ENCODE measurements at regions not wholly inside any gene's neighbourhood (a gene's known extent, or its start where the extent isn't known, plus 50 kb on each side); places are given as distances from the start of the nearest gene placed in this dataset.

DNA sequence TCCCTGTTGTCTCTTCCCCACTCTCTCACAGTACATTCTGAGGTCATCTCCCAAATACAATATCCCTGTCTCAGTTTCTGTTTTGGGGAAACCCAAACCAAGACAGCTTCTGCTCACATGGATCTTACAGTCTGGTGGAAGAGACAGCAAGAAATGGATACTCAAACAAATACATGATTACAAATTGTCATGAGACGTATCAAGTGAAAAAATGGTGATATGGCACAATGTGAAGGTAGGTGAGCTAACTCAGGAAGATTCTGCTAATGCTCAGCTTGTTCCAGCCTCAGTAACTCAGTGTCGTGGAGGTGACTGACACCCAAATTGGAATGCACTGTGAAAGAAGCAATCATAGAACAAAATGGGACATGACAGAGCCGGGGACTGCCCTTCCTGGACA lies 68.3 kb downstream of the CHST1 start:
- no peak for DNase-seq

DNA sequence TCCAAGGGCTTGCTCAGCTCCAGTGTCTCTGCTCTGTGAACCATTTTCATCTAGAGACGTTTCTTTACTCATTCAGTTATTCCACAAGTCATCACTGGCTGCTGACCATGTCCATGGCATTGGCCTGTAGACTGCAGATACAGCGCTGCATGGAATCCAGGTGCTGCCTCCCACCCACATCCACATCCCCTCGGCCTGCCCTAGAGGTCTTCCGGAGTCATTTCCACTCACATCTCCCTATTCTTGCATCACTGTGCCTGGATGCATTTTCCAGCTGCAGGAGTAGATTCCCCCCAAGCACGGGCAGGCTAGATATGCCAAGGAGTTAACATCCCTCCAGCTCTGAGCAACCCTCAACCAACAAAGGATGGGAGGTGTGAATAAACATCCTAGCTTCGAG lies 68.9 kb downstream of the CHST1 start:
- DNase-seq = no peak

DNA sequence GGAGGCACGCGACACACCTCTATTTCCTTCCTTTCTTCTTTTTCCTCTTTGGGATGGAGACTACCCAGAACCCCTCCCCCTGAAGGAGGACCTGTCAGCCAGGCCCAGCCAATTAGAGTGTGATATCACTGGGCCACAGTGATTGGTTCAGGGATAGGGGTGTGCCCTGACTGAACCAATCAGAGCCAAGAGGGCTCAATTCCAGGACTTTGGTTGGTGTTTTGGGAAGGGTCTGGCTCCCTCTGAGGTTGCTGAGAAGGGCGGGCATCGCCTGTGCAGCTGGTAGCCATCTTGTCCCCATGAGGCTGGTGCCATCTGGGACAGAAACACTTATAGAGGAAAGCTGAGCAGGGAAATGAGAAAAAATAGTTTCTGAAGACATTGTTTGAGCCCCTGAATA lies 71.4 kb downstream of the CHST1 start:
- no peak for DNase-seq

DNA sequence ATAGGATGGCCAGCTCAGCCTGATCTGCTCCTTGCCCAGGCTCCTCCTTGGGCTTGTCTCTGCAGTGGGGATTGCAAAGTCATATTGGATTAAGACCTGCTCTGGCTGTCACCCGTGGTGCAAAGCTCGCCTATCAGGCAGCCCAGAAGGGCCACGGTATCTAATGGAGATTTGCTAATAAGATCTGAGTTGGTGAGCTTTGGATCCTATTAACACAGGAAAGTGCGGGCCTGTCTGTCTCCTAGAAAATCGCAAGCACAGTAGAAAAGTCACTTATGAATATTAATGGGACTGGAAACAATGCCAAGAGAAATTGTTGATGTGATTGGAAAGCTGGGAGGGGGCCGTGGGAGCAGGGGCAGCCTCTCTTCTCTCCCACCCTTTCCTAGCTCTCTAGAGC lies 72.8 kb downstream of the CHST1 start:
- no peak for DNase-seq

DNA sequence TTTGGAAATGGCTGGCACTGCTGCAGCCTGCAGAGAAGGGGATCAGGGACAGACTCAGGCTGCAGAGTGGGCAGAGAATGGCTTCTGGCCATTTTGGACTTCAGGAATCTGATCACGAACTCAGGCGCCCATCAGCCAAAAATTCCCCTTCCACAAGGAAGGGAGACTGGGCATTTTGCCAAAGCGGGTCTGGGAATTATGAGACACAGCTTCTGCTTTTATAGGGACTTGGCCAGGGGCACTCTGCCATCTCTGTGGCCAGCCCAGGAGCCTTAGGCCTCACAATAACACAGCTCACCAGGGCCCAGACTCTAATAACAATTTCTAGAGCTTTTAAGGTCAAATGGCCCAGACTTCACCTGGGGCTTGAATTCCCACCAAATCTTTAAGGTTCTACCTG lies 74.7 kb downstream of the CHST1 start:
- no peak for DNase-seq

DNA sequence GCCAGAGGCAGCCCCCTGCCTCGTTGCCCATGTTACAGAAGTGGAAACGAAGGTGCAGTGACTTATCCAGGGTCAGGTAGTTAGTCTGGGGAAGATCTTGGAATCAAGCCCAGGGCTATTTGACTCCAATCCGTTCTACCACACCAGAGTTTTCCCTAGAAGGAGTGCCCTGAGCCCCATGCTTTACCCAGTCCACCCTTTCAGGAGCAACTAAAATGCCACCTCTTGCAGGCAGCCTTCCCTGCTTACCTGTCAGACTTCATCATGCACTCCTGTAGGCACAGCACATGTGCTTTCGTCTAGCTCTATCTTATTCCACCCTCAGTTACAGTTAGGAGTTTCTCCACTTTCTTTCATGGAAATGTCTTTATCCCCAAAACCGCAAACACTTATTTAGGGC lies 80.2 kb downstream of the CHST1 start:
- no peak for DNase-seq

DNA sequence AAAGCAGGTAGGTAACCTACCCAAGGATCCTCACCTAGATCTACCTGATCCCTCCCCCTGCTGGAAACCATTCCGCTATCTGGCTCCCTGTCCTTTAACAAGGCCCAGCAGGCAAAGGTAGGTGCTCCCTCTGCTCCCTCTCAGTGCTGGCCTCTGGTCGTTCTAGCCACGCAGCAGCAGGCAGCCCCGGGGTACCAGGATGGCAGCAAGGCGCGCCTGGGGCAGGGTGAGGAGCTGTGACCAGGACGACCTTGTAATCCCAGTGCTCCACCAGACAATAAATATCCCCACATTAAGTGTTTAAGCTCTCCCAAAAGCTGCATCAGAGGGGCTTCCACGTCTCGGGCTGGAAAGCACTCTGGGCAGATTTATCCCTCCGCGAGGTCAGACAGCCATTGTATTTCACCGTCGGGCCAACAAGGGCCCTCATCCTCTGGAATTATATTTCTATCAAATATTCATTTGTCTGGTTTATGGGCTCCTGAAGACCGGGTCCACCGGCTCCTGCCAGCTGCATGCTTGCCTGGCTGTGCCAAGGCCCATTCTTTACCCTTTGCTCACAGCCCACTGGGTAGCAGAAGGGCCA lies 81.3 kb downstream of the CHST1 start:
- no peak for DNase-seq

DNA sequence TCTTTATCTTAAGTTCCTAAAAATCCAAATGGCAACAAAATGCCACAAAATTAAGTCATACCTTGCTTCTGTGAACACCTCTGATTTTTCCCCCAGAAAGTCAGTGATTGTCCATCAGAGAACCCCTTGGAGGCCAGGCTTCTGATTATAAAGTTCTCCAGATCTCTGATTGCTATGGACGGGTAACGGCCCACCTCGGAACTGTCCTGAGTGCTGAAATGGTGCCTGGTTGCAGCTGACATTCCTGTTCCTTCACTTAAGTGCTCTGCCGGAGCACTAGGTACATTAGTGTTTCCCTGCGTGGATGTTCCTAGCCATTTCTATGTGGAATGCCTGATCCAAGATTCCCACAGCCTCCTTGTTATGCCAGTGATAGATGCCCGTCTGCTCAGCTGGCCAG lies 85.0 kb downstream of the CHST1 start:
- DNase-seq = no peak

DNA sequence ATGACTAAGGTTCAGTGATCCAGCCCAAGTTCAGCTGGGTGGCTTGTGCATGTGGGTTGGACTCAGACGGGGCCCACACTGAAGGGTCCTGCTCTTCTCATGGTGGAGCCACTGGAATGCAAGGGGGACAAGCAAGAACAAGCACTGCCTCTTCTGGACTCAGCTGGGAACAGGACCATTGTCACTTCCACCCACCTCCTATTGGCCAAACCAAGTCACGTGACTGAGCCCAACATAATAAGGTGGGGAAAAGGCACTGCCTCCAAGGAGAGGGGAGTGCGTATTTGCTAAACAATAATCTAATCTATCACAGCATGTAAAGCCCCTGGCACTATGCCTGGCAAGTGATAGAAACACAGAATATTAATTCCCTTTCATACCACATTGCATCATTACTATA lies 87.1 kb downstream of the CHST1 start:
- no peak for DNase-seq

DNA sequence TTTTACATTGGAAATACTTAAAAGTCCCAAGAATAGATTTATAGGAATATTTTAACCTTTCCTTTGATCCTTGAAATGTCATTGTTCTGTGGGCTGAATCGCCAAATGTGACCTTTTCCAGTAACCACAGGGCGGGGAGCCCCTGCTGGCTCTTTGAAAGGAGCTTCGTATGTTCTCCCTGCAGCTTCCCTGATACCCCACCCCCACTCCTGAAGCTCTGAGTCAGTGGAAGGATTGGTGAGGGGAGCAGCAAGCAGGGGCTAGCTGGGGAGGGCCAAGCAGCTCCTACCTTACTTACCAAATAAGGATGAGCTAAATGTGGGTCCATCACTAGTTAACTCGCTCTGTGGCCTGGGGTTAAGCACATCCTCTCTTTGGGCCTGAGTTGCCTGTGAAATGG lies 87.7 kb downstream of the CHST1 start:
- no peak for DNase-seq

DNA sequence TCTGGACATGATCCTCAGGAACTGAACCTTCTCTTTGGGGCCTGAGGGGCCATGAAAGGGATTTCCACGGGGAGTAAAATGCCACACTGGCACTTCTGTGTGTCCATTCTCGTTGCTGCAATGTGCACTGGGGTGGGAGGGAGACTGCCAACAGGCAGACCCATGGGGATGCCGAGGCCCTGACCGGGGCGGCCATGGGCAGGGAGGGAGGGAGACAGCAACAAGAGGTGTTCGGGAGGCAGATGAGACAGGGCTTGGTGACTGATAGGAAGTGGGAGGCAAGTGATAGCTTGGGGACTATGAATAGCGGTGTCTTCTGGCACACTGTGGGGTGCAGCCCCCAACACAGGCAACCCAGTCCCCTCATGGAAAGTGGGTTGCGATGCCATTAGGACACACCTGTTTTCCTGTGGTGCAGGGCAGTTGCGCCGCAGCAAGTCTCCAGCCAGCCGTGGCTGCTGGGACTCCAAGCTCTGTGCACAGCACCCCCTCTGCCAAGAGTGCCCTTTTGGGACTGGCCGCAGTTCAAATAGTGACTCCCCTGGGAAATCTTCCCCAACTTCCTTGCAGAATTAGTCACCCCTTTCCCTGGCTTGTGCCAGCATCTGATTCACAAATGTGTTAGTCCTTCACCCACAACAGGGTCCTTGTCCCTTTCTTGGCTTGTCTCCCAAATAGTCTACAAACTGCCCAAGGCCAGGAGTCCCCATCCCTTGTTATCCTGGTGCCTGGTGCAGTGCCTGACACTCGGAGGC lies 88.8 kb downstream of the CHST1 start:
- DNase-seq = no peak

DNA sequence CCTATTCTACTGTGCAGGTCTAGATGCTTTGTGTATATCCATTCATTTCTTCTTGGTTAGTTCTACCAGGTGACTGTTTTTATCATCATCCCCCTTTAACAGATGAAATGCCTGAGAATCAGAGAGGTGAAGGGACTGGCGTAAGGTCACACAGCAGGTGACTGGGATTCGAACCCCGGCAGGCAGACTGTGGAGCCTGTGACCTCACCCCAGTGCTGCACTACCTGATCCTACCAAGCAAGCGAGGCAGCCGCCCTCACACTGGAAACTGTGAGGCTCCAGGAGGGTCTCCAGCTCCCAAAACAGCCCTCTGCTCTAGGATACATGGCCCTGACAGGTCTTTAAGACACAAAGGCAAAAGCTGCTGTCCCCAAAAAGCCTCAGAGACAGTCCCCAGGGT lies 91.7 kb downstream of the CHST1 start:
- DNase-seq = no peak

DNA sequence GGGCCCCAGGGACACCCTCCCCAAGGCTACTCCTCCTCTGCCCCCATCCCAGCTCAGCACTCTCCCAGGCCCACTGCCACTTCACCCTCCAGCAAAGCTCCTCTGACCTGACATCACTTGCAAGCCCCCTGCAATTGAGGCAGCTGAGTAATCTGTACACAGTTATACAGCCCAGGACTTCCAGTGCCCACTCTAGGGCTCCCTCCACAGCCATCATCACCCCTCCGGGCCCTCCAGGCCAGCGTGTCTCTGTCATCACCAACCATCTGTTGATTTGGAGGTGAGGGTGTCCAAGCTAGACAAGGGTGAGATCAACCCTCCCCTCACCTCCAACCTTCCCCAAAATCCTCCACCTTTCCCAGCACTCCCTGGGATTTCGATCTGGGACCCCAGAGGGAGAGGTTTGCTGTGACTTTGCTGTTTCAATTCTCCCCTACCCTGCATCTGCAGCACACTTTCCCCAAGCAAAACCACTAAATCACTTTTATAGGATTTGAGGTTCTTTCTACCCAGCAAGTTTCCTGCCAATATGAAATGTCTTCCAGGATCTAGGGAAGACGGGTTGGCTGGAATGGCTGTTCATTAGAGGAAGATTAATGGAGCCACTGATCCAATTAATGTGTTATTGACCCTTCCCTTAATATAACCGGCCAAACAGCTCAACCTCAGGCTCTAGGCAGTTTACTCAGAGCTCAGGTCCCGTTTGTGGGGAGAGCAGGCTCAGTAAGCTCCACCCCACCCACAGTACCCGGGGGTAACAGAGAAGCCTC lies 92.9 kb downstream of the CHST1 start:
- DNase-seq = no peak

DNA sequence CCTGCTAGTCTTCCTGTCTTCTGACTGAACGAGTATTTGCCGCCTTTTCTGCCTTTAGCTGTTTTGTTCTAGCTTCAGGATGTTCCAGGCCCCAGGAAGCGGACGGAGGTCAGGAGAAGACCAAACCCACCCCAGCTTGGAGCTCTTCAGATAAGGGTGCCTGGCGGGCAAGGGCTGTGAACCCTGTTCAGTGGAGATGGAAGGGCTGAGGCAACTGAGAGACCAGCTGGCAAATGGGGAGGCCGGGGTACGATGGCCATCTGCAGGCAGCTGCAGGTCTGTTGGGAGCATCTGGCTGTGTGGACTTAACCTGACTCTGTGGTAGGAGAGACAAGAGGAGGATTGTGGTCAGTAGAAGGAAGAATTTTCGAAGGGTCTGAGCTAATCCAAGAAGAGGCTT lies 95.6 kb downstream of the CHST1 start:
- DNase-seq = no peak

DNA sequence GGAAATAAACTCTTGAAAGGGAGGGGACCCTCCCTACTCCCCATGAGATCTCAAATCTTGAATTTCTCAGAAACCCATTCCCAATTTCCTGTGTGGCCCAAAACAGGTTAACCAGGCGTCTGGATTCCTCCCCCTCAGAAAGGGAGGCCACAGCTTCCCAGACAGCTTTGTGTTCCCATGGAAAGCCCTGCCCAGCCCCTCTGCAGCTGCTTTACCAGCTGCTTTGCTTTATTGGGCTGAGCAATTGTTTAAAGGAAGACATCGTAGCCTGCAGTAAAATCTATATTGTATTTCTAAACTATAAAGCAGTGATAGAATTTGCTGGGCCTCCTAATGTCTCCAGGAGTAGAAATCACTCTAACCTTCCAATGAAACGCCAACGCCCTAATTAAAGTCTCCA lies 97.4 kb downstream of the CHST1 start:
- DNase-seq = no peak

DNA sequence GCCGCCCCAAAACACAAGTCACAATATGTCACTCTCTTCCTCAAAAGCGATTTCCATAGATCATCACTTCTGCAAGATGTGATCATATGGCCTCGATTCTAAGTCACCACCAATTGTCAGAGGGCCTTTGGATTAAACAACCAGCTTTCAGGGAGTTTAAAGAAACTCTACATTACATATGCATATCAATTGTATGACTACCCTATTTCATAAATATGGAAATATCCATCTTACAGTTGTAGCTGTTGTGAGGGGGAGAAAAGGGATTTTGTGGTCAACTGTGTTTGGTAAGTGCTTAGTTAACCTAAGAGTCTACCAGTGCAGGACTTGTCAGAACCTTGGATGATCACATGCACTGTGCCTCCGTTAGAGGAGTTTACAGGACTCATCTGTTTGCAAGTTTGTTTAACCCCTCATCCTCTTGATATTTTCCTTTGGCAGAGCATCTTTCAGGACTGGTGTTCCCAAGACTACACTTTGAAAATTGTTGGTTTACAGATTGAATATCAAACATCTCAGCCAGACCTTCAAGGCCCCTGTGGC lies 99.9 kb downstream of the CHST1 start:
- no peak for DNase-seq

DNA sequence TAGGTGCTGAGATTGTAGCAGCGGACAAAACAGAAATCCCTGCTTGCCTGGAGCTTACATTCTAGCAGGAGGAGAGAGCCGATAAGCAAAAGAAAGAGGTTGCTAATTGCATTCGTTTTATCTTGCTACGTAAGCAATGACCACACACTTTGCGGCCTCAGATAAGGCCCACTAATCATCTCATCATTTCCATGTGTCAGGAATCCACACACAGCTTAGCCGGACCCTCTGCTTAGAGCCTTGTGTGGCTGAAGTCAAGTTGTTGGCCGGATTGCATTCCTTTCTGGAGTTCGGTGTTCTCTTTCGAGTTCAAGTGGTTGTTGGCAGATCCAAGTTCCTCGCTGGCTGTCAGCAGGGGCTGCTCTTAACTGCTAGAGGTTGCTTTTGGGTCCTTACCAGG lies 101.6 kb downstream of the CHST1 start:
- no peak for DNase-seq

DNA sequence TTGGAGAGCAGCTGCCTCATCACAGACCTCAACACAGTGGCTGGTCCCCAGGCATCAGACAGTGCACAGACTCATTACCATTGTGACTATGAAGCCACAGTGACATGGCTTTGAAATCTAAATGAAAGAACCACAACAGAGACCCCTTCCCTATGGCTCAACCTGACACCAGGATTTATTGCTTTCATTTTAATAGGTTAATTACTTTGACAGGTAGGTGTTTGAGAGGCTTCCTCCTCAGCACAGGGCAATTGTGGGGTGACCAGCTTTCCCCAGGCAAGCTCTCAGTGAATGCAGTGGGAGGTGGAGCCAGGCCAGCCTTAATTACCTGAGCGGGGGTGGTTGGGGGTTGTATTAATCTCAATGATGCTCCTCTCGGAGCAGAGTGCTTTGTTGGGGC lies 102.3 kb downstream of the CHST1 start:
- DNase-seq = no peak

DNA sequence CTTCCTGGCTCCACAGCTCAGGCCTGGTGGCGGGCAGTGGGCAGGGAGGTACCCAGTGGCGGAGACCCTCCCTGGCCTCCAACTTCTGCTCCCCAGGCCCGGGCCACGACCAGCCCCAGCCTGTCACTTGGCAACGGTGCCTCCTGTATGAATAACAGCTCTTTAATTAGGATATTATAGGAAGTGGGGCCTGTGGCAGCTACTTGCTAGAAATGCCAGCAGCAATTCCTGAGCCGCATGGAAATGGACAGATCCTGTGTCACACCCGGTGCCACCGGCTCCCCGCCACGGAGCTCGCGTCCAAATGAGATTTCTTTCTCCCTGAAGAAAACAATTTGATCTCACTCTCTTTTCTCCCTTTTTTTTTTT lies 104.5 kb downstream of the CHST1 start:
- DNase-seq = no peak

DNA sequence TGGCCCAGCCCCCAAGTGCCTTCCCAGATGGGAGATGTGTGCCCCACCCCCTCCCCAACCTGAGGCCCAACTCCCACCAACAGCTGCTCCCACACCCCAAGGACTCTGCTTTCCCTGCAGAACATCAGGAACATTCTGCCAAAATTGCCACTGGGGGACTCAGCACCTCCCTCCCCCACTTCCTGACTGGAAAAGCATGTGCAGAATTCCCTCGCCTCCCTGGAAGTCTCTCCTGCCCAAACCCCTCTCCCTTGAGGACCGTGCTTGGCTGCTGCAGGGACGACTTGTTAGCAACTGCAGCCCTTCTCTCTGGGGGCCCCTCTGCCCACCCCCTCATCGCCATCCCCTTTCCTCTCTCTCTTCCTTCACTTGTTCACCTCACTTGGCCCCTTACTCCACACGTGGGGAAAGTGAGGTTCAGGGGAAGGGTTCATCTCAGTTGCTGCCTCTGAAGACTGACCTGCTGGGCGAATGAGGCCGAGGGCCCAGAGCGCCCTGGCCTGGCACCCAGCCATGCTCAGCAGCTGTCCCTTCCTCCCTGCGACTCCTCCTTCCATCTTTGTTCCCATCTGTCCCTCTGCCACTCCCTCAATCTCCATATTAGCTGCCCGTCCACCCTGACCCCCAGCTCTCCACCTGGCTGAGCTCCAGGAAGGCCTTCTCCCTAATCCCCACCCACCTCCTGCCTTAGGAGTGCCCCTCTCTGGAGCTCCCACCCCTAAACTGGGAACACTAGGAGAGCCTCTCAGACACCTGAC lies 105.1 kb downstream of the CHST1 start:
- DNase-seq = no peak

DNA sequence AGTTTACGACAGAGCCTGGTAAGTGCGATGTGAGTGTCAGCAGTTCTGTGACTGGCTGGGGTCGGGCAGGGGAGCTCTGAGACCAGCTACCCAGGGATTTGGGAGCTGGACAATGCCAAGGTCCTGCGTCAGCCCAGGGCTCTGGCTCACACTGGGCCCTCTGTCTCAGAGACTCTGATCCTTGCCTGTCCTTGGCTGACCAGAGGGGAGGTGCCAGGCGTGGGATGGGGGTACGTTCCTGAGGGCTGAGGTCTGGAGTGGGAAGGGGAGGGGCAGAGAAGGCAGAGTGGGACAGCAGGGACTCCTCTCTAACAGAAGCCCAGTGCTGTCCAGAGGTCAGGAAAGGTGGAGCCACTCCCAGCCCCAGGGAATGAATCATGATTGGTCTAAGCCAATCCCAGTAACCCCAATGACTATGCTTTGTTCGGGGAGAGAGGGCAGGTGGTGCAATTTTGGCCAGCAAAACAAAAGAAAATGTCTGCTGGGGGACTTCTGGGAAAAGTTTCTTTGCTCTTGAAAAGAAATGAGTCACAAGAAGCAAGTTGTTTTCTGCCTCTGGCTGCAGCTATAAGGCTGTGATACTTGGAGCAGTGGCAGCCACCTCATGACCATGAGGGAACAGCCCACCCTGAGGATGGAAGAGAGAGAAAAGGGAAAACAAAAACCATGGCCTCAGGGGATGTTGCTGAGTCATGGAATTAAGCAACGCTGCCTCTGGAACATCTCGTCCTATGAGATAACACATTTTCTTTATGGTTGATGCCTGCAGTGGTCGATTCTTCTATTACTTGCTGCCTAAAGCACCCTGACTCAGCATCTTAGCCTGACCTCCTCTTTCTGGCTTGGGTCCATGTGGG lies 108.3 kb downstream of the CHST1 start:
- no peak for DNase-seq

DNA sequence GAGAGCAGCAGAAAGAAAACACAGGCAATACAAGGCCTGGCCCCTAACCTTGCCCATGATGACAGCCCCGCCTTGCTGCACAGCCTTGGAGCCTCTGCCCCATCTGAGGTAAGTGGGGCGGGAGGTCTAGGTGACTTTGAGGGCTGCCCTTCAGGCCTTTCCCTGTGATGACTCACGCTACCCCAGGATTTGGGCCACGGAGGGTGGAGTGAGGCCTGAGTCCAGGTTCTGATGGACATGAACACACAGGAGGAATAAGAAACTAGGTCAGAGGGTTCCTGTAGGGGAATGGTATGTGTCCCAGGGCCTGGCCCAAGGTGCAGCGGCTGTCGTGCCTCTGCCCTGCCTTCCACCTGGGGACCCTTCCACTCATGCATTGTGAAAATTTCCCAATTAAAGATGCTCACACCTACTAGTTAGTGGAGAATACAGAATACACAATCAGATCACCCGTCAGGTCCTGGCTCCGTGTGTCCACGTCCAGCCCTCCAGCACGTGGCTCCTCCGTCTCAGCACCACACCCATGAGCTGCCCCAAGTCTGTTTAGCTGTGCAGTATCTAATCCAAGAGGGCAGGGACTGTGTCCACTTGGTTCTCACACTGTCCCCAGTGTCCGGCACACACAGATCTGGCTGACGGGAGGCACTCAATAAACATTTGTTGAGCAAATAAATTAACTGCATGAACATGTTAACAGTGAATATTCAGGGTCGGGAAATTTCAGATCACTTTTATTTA lies 111.0 kb downstream of the CHST1 start:
- DNase-seq = no peak
